ENCODE measurements at regions not wholly inside any gene's neighbourhood (a gene's known extent, or its start where the extent isn't known, plus 50 kb on each side); places are given as distances from the start of the nearest gene placed in this dataset.

DNA sequence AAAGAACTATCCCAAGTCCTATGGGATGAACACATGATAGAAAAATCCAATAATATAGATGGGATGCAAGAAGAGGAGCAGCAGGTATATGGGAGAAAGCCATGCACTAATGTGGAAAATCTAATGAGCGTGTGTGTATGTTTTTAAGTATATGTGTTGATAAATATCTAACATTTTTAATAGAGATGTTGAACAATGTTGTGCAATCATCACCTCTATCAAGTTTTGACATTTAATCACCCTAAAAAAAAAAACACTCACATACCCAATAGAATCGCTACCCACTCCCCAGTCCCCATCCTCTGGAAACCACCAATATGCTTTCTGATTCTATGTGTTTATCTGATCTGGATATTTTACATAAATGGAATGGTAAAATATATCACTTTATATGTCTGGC is 983.7 kb downstream of the SUCLG1 start:
- no peak for DNase-seq
- H3K36me3 ChIP-seq (ENCODE audit: insufficient read depth, low read length), result no peaks in the 10 kb centered on the region
- intact Hi-C loops (cut with micrococcal nuclease), result no loop called here
- no peak overlapping the region for H3K27ac Mint-ChIP-seq
- no peaks in the 10 kb centered on the region for H3K36me3 Mint-ChIP-seq
- H3K27ac ChIP-seq (ENCODE audit: low read depth, low read length), result no peak overlapping the region
- peaks cover 0 to 12% (median 4%) of the 10 kb centered on the region in 8 donors for H3K9me3 Mint-ChIP-seq
- H3K4me1 ChIP-seq (ENCODE audit: insufficient read depth, low read length), result no peaks in the 10 kb centered on the region
- H3K9me3 ChIP-seq (ENCODE audit: control insufficient read depth in 1 of 2, low read length in 2 of 2), result no peaks in the 10 kb centered on the region
- H3K4me1 Mint-ChIP-seq, result no peaks in the 10 kb centered on the region
- no peaks in the 10 kb centered on the region for H3K27me3 ChIP-seq (ENCODE audit: insufficient read depth, low read length)
- ChIA-PET POLR2A (ENCODE audit: partially characterized antibody) (no interaction called here), CTCF (ENCODE audit: partially characterized antibody) (no interaction called here)
- no peak overlapping the region for H3K4me3 ChIP-seq (ENCODE audit: low read length in 2 of 2)
- H3K27me3 Mint-ChIP-seq, result no peaks in the 10 kb centered on the region
- no peak overlapping the region for H3K4me3 Mint-ChIP-seq

- Histone ChIP-seq H3K4me3 (ENCODE audit: low read length in 2 of 2) (no peak overlapping the region), H3K9me3 (ENCODE audit: control insufficient read depth in 1 of 2, low read length in 2 of 2) (no peaks in the 10 kb centered on the region), H3K4me1 (ENCODE audit: insufficient read depth, low read length) (no peaks in the 10 kb centered on the region), H3K36me3 (ENCODE audit: insufficient read depth, low read length) (no peaks in the 10 kb centered on the region), H3K27me3 (ENCODE audit: insufficient read depth, low read length) (no peaks in the 10 kb centered on the region), H3K27ac (ENCODE audit: low read depth, low read length) (no peak overlapping the region)
- CTCF ChIA-PET (ENCODE audit: partially characterized antibody), result no interaction called here
- Mint-ChIP-seq H3K27ac (no peak overlapping the region), H3K36me3 (no peaks in the 10 kb centered on the region), H3K27me3 (no peaks in the 10 kb centered on the region), H3K9me3 (peaks cover 0 to 20% (median 5%) of the 10 kb centered on the region in 8 donors), H3K4me1 (no peaks in the 10 kb centered on the region), H3K4me3 (no peak overlapping the region)
- POLR2A ChIA-PET (ENCODE audit: partially characterized antibody), result no interaction called here
- DNase-seq, result no peak
- intact Hi-C loops (cut with micrococcal nuclease), result no loop called here
Observed at GRCh38 chr2:83471655-83472054, 987.4 kb downstream of the SUCLG1 start.

- Mint-ChIP-seq H3K36me3 (no peaks in the 10 kb centered on the region), H3K27ac (no peak overlapping the region), H3K9me3 (peaks cover 0 to 18% (median 4%) of the 10 kb centered on the region in 8 donors), H3K4me3 (no peak overlapping the region), H3K27me3 (no peaks in the 10 kb centered on the region), H3K4me1 (no peaks in the 10 kb centered on the region)
- Histone ChIP-seq H3K4me1 (ENCODE audit: insufficient read depth, low read length) (no peaks in the 10 kb centered on the region), H3K27ac (ENCODE audit: low read depth, low read length) (no peak overlapping the region), H3K36me3 (ENCODE audit: insufficient read depth, low read length) (no peaks in the 10 kb centered on the region), H3K27me3 (ENCODE audit: insufficient read depth, low read length) (no peaks in the 10 kb centered on the region), H3K9me3 (ENCODE audit: control insufficient read depth in 1 of 2, low read length in 2 of 2) (no peaks in the 10 kb centered on the region), H3K4me3 (ENCODE audit: low read length in 2 of 2) (no peak overlapping the region)
- CTCF ChIA-PET (ENCODE audit: partially characterized antibody), result no interaction called here
- intact Hi-C loops (cut with micrococcal nuclease), result no loop called here
- DNase-seq, result no peak
- POLR2A ChIA-PET (ENCODE audit: partially characterized antibody), result no interaction called here
Observed at GRCh38 chr2:83470928-83471327, 988.2 kb downstream of the SUCLG1 start.

- POLR2A ChIA-PET (ENCODE audit: partially characterized antibody), result no interaction called here
- no peak overlapping the region for H3K27ac Mint-ChIP-seq
Observed at GRCh38 chr2:83464444-83464843, 994.6 kb downstream of the SUCLG1 start.

GRCh38 chr2:83462881-83463280 is 996.2 kb downstream of the SUCLG1 start:
- Mint-ChIP-seq H3K27ac (no peak overlapping the region), H3K9me3 (peaks cover 0 to 10% (median under 1%) of the 10 kb centered on the region in 8 donors), H3K4me1 (no peaks in the 10 kb centered on the region), H3K27me3 (no peaks in the 10 kb centered on the region), H3K4me3 (no peak overlapping the region), H3K36me3 (no peaks in the 10 kb centered on the region)
- no peaks in the 10 kb centered on the region for H3K27me3 ChIP-seq (ENCODE audit: insufficient read depth, low read length)
- no peak overlapping the region for H3K4me3 ChIP-seq (ENCODE audit: low read length in 2 of 2)
- no peaks in the 10 kb centered on the region for H3K9me3 ChIP-seq (ENCODE audit: control insufficient read depth in 1 of 2, low read length in 2 of 2)
- intact Hi-C loops (cut with micrococcal nuclease), result no loop called here
- no peak for DNase-seq
- no peak overlapping the region for H3K27ac ChIP-seq (ENCODE audit: low read depth, low read length)
- no peaks in the 10 kb centered on the region for H3K36me3 ChIP-seq (ENCODE audit: insufficient read depth, low read length)
- ChIA-PET CTCF (ENCODE audit: partially characterized antibody) (no interaction called here), POLR2A (ENCODE audit: partially characterized antibody) (no interaction called here)
- H3K4me1 ChIP-seq (ENCODE audit: insufficient read depth, low read length), result no peaks in the 10 kb centered on the region

More at GRCh38 chr2:83464444-83464843, 994.6 kb downstream of the SUCLG1 start:
- H3K9me3 Mint-ChIP-seq, result peaks cover 0 to 16% (median 0%) of the 10 kb centered on the region in 8 donors
- no peaks in the 10 kb centered on the region for H3K27me3 Mint-ChIP-seq
- no peak for DNase-seq
- Histone ChIP-seq H3K27me3 (ENCODE audit: insufficient read depth, low read length) (no peaks in the 10 kb centered on the region), H3K9me3 (ENCODE audit: control insufficient read depth in 1 of 2, low read length in 2 of 2) (no peaks in the 10 kb centered on the region), H3K27ac (ENCODE audit: low read depth, low read length) (no peak overlapping the region), H3K4me1 (ENCODE audit: insufficient read depth, low read length) (no peaks in the 10 kb centered on the region), H3K4me3 (ENCODE audit: low read length in 2 of 2) (no peak overlapping the region), H3K36me3 (ENCODE audit: insufficient read depth, low read length) (no peaks in the 10 kb centered on the region)
- intact Hi-C loops (cut with micrococcal nuclease), result no loop called here
- H3K36me3 Mint-ChIP-seq, result no peaks in the 10 kb centered on the region
- CTCF ChIA-PET (ENCODE audit: partially characterized antibody), result no interaction called here
- H3K4me3 Mint-ChIP-seq, result peak overlapping the region in 1 of 8 donors; percentile 64
- H3K4me1 Mint-ChIP-seq, result no peaks in the 10 kb centered on the region

DNA sequence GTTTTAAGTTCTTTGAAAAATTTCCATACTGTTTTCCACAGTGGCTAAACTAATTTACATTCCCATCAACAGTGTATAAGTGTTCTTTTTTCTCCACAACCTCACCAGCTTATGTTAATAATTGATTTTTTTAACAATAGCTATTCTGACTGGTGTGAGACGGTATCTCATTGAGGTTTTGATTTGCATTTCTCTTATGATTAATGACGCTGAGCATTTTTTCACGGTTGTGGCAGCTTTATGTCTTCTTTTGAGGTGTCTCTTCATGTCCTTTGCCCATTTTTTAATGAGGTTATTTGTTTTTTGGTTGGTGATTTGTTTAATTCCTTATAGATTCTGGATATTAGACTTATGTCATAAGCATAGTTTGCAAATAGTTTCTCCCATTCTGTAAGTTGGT is 997.9 kb downstream of the SUCLG1 start:
- ChIA-PET CTCF (ENCODE audit: partially characterized antibody) (no interaction called here), POLR2A (ENCODE audit: partially characterized antibody) (no interaction called here)
- no peak overlapping the region for H3K27ac Mint-ChIP-seq
- Histone ChIP-seq H3K4me3 (ENCODE audit: low read length in 2 of 2) (no peak overlapping the region), H3K27me3 (ENCODE audit: insufficient read depth, low read length) (no peaks in the 10 kb centered on the region), H3K4me1 (ENCODE audit: insufficient read depth, low read length) (no peaks in the 10 kb centered on the region), H3K36me3 (ENCODE audit: insufficient read depth, low read length) (no peaks in the 10 kb centered on the region), H3K27ac (ENCODE audit: low read depth, low read length) (no peak overlapping the region), H3K9me3 (ENCODE audit: control insufficient read depth in 1 of 2, low read length in 2 of 2) (no peaks in the 10 kb centered on the region)
- intact Hi-C loops (cut with micrococcal nuclease), result no loop called here
- H3K27me3 Mint-ChIP-seq, result no peaks in the 10 kb centered on the region
- no peaks in the 10 kb centered on the region for H3K36me3 Mint-ChIP-seq
- peaks cover 0 to 2% (median 0%) of the 10 kb centered on the region in 8 donors for H3K9me3 Mint-ChIP-seq
- DNase-seq, result no peak
- H3K4me1 Mint-ChIP-seq, result no peaks in the 10 kb centered on the region
- H3K4me3 Mint-ChIP-seq, result no peak overlapping the region

- Histone ChIP-seq H3K36me3 (ENCODE audit: insufficient read depth, low read length) (no peaks in the 10 kb centered on the region), H3K27me3 (ENCODE audit: insufficient read depth, low read length) (no peaks in the 10 kb centered on the region), H3K27ac (ENCODE audit: low read depth, low read length) (no peak overlapping the region), H3K9me3 (ENCODE audit: control insufficient read depth in 1 of 2, low read length in 2 of 2) (no peaks in the 10 kb centered on the region), H3K4me3 (ENCODE audit: low read length in 2 of 2) (no peak overlapping the region), H3K4me1 (ENCODE audit: insufficient read depth, low read length) (no peaks in the 10 kb centered on the region)
- ChIA-PET POLR2A (ENCODE audit: partially characterized antibody) (no interaction called here), CTCF (ENCODE audit: partially characterized antibody) (no interaction called here)
- Mint-ChIP-seq H3K4me3 (no peak overlapping the region), H3K4me1 (no peaks in the 10 kb centered on the region), H3K27me3 (no peaks in the 10 kb centered on the region), H3K27ac (no peak overlapping the region), H3K36me3 (no peaks in the 10 kb centered on the region), H3K9me3 (peaks cover 0 to 2% (median 0%) of the 10 kb centered on the region in 8 donors)
- intact Hi-C loops (cut with micrococcal nuclease), result no loop called here
- no peak for DNase-seq
Observed at GRCh38 chr2:83459456-83459855, 999.6 kb downstream of the SUCLG1 start.

GRCh38 chr2:83435989-83436388 is 1023.1 kb downstream of the SUCLG1 start:
- Mint-ChIP-seq H3K27ac (no peak overlapping the region), H3K9me3 (peaks cover 0 to 12% (median 0%) of the 10 kb centered on the region in 8 donors), H3K4me1 (no peaks in the 10 kb centered on the region), H3K36me3 (no peaks in the 10 kb centered on the region), H3K27me3 (no peaks in the 10 kb centered on the region), H3K4me3 (no peak overlapping the region)
- Histone ChIP-seq H3K9me3 (ENCODE audit: control insufficient read depth in 1 of 2, low read length in 2 of 2) (no peaks in the 10 kb centered on the region), H3K4me3 (ENCODE audit: low read length in 2 of 2) (no peak overlapping the region), H3K27ac (ENCODE audit: low read depth, low read length) (no peak overlapping the region), H3K36me3 (ENCODE audit: insufficient read depth, low read length) (no peaks in the 10 kb centered on the region), H3K27me3 (ENCODE audit: insufficient read depth, low read length) (no peaks in the 10 kb centered on the region), H3K4me1 (ENCODE audit: insufficient read depth, low read length) (no peaks in the 10 kb centered on the region)
- DNase-seq, result no peak
- CTCF ChIA-PET (ENCODE audit: partially characterized antibody), result no interaction called here
- intact Hi-C loops (cut with micrococcal nuclease), result no loop called here
- POLR2A ChIA-PET (ENCODE audit: partially characterized antibody), result no interaction called here

Data from CD4-positive, alpha-beta memory T cell (primary cell).